ENCODE measurements at regions not wholly inside any gene's neighbourhood (a gene's known extent, or its start where the extent isn't known, plus 50 kb on each side); places are given as distances from the start of the nearest gene placed in this dataset.

DNA sequence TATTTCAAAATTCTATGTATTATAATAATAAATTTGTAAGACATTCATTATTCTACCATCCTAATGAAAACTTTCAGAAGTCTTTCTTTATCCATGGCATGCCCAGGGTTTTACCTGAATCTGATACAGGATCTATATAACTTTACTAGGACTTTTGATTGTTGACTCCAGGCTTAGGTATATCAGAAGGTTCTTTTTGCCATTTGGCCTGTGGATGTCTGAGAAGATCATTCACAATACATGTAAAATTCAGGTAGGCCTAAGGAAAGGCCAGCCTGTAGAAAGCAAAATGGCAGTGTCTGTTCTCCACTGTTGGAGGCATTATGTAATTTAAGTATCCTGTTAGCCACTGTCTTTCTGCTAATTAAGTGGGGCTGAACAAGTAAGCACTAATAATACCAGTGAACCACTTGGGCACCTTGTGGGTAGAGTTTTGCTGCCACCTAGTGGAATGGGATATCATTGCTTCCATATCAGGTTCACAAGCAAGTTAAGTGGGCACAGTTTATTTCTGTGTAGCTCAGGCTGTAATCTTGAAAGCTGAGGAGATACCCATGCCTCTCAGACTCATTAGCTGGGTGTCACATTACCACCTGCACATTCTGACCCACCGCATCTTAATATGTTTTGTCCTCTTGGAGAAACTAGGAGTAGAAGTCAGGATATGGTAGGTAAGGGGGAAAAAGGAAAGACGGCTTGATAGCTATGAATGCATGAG is 105.5 kb downstream of the SEPTIN7 start:
- CTCF ChIA-PET: interaction anchor here (0.6 to 1.6 kb wide), 8 partner anchors 149 to 481 kb away, joined by 3 to 18 read pairs (median 4); no protein-coding TSS in a partner anchor
- peaks cover 28% of the 10 kb centered on the region for H3K36me3 ChIP-seq (ENCODE audit: control insufficient read depth, insufficient read depth, low read length)
- BruUV-seq (replicated peaks): no TSS peak
- ATAC-seq: peak; percentile 96
- no peaks in the 10 kb centered on the region for H3K27me3 ChIP-seq (ENCODE audit: control insufficient read depth, insufficient read depth, low read length)
- no peak overlapping the region for H3K27ac ChIP-seq (ENCODE audit: low read length)
- POLR2A ChIA-PET: interaction anchor here (0.6 kb wide), 1 partner anchor 69 kb away, joined by 4 read pairs; no protein-coding TSS in a partner anchor
- intact Hi-C loops (cut with micrococcal nuclease; ENCODE audit: unreplicated experiment): loop anchor here (2.0 kb wide), 1 partner anchor 198 kb away; no protein-coding TSS in a partner anchor
- no peaks in the 10 kb centered on the region for H3K9me3 ChIP-seq (ENCODE audit: control insufficient read depth, insufficient read depth, low read depth, low read length)
- no peak overlapping the region for H3K4me3 ChIP-seq (ENCODE audit: low read depth in 2 of 2, low read length in 2 of 2)
- in situ Hi-C loops (cut with HindIII; ENCODE audit: low pct_unique_long_range_greater_than_20kb, low sequenced_read_pairs): no loop called here
- TF ChIP-seq SIN3A (IDR thresholded peaks at IDR 0.05; ENCODE audit: borderline replicate concordance, insufficient read depth, low read depth, low read length) (no peak), POLR2AphosphoS5 (IDR thresholded peaks at IDR 0.05; ENCODE audit: low read depth, low read length) (0 out of 2 replicates have a peak, but pooled peaks have one; percentile 44), TCF7L2 (IDR thresholded peaks at IDR 0.05; ENCODE audit: low read depth, low read length) (no peak)
- TF ChIP-seq, protein P1, sequence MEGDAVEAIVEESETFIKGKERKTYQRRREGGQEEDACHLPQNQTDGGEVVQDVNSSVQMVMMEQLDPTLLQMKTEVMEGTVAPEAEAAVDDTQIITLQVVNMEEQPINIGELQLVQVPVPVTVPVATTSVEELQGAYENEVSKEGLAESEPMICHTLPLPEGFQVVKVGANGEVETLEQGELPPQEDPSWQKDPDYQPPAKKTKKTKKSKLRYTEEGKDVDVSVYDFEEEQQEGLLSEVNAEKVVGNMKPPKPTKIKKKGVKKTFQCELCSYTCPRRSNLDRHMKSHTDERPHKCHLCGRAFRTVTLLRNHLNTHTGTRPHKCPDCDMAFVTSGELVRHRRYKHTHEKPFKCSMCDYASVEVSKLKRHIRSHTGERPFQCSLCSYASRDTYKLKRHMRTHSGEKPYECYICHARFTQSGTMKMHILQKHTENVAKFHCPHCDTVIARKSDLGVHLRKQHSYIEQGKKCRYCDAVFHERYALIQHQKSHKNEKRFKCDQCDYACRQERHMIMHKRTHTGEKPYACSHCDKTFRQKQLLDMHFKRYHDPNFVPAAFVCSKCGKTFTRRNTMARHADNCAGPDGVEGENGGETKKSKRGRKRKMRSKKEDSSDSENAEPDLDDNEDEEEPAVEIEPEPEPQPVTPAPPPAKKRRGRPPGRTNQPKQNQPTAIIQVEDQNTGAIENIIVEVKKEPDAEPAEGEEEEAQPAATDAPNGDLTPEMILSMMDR (IDR thresholded peaks at IDR 0.05): peak; percentile 96
- TF ChIP-seq, protein P2, sequence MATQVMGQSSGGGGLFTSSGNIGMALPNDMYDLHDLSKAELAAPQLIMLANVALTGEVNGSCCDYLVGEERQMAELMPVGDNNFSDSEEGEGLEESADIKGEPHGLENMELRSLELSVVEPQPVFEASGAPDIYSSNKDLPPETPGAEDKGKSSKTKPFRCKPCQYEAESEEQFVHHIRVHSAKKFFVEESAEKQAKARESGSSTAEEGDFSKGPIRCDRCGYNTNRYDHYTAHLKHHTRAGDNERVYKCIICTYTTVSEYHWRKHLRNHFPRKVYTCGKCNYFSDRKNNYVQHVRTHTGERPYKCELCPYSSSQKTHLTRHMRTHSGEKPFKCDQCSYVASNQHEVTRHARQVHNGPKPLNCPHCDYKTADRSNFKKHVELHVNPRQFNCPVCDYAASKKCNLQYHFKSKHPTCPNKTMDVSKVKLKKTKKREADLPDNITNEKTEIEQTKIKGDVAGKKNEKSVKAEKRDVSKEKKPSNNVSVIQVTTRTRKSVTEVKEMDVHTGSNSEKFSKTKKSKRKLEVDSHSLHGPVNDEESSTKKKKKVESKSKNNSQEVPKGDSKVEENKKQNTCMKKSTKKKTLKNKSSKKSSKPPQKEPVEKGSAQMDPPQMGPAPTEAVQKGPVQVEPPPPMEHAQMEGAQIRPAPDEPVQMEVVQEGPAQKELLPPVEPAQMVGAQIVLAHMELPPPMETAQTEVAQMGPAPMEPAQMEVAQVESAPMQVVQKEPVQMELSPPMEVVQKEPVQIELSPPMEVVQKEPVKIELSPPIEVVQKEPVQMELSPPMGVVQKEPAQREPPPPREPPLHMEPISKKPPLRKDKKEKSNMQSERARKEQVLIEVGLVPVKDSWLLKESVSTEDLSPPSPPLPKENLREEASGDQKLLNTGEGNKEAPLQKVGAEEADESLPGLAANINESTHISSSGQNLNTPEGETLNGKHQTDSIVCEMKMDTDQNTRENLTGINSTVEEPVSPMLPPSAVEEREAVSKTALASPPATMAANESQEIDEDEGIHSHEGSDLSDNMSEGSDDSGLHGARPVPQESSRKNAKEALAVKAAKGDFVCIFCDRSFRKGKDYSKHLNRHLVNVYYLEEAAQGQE (IDR thresholded peaks at IDR 0.05; ENCODE audit: insufficient read depth in 1 of 2, low read depth in 2 of 2, low read length in 1 of 2): no peak
- DNase-seq (ENCODE audit: low read depth, low spot score): peak; percentile 75
- H3K4me1 ChIP-seq (ENCODE audit: control insufficient read depth, insufficient read depth, low read length): no peaks in the 10 kb centered on the region

DNA sequence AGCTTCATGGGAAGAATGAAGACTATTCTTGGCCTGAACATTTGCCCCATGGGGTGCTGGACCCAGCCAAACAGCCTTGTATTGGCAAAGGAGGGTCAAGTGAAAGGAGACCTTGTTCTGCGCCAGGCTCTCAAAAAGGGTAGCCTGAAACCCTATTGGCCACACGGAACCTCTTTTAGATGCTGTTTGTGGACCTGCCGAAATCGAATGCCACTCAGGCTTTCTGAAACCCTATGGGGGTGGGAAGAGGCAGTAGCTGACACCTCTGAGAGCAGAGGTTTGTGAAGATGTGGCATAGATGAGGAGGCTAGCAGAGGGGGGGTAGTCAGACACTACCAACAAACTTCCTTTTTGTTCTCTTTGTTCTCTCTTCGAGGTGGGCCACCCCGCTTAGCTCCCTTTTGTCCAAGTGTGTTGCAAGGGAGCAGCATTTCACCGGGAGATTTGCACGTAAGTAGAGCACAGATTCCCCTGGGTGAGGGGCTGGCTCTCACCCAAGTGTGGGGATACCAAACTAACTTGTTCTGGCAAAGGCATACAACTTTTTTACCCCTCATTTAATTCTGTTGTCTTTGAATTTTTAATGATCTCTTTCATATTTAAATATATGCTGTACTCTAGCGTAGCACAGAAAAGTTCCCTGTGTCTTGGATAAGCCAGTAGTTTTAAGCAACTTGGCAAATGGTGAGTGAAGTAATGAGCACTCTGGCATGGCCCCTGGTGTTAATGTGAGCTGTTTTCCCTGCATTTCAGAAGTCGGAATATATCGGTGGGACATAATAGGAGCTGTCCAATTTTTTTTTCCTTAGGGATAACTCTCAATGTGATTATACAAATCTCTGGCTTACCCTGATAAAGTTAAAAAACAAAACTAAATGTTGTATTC is 107.7 kb downstream of the SEPTIN7 start:
- no TSS peak for BruUV-seq (replicated peaks)
- no peak for DNase-seq (ENCODE audit: low read depth, low spot score)
- intact Hi-C loops (cut with micrococcal nuclease; ENCODE audit: unreplicated experiment): no loop called here

More for the DNA sequence above, 107.7 kb downstream of the SEPTIN7 start:
- no peak; the same call in 1 of the 2 replicates for TF ChIP-seq POLR2AphosphoS5 (IDR thresholded peaks at IDR 0.05; ENCODE audit: low read depth, low read length)
- no peak for TF ChIP-seq SIN3A (IDR thresholded peaks at IDR 0.05; ENCODE audit: borderline replicate concordance, insufficient read depth, low read depth, low read length)
- TF ChIP-seq, protein P2 (IDR thresholded peaks at IDR 0.05; ENCODE audit: insufficient read depth in 1 of 2, low read depth in 2 of 2, low read length in 1 of 2): no peak
- TF ChIP-seq, protein P1 (IDR thresholded peaks at IDR 0.05): no peak
- Histone ChIP-seq H3K36me3 (ENCODE audit: control insufficient read depth, insufficient read depth, low read length) (peaks cover 12% of the 10 kb centered on the region), H3K27me3 (ENCODE audit: control insufficient read depth, insufficient read depth, low read length) (no peaks in the 10 kb centered on the region), H3K4me1 (ENCODE audit: control insufficient read depth, insufficient read depth, low read length) (no peaks in the 10 kb centered on the region), H3K4me3 (ENCODE audit: low read depth in 2 of 2, low read length in 2 of 2) (no peak overlapping the region), H3K27ac (ENCODE audit: low read length) (no peak overlapping the region), H3K9me3 (ENCODE audit: control insufficient read depth, insufficient read depth, low read depth, low read length) (no peaks in the 10 kb centered on the region)
- ChIA-PET POLR2A (no interaction called here), CTCF (no interaction called here)
- in situ Hi-C loops (cut with HindIII; ENCODE audit: low pct_unique_long_range_greater_than_20kb, low sequenced_read_pairs): no loop called here
- no peak for ATAC-seq
